HEK293 (cell line): ENCODE measurements at regions not wholly inside any gene's neighbourhood (a gene's known extent, or its start where the extent isn't known, plus 50 kb on each side); places are given as distances from the start of the nearest gene placed in this dataset.

ENCODE experiments used
- CTCF ChIA-PET: fragments of 350-600 bp; formaldehyde crosslinking; extraction: SDS; loops from one replicate; lab custom pipeline; 2021; ENCODE audit warnings: antibody characterized with exemption; lab: Yijun Ruan, JAX
- POLR2A ChIA-PET: fragments of 300-600 bp; formaldehyde crosslinking; extraction: SDS; loops from one replicate; lab custom pipeline; 2020; ENCODE audit warnings: antibody characterized with exemption, inconsistent platforms; lab: Yijun Ruan, JAX
- H3K27ac ChIP-seq: fragments of 200-500 bp; sonication (Bioruptor generic); 2 replicates; pipeline ENCODE4 v1.5.1; 2014; ENCODE audit warnings: low read depth, low read length, control low read depth, inconsistent platforms; ENCODE audit errors: extremely low read depth
- H3K36me3 ChIP-seq, 2 experiments: fragments of 200-500 bp in 1 of 2; sonication (Bioruptor generic) in 1 of 2; 1 replicate in 1 of 2; 2 replicates in 1 of 2; pipeline ENCODE4 v1.5.1; 2014 to 2017; ENCODE audit warnings: inconsistent platforms in 2 of 2, low read length in 2 of 2; ENCODE audit not compliant: control insufficient read depth in 2 of 2, insufficient read depth in 1 of 2
- H3K4me1 ChIP-seq: fragments of 200-500 bp; sonication (Bioruptor generic); 2 replicates; pipeline ENCODE4 v1.5.1; 2014; ENCODE audit warnings: mild to moderate bottlenecking, low read length, inconsistent platforms; ENCODE audit not compliant: control insufficient read depth, insufficient read depth
- H3K4me3 ChIP-seq: 2 replicates; pipeline ENCODE4 v1.5.1; 2011; ENCODE audit warnings: low read depth, mild to moderate bottlenecking, control low read depth, low read length, moderate library complexity
- H3K9me3 ChIP-seq: fragments of 200-500 bp; sonication (Bioruptor generic); 2 replicates; pipeline ENCODE4 v1.5.1; 2014; ENCODE audit warnings: low read depth, low read length, inconsistent platforms; ENCODE audit not compliant: control insufficient read depth, insufficient read depth
- BCL11B ChIP-seq: fragments of 450-650 bp; formaldehyde crosslinking; IDR thresholded peaks from 2 replicates; pipeline ENCODE4 v1.5.1; 2016; ENCODE audit warnings: low read depth, missing biosample characterization, missing genetic modification characterization
- ELK4 ChIP-seq: IDR thresholded peaks from 2 replicates; pipeline ENCODE4 v1.6.1; 2011; ENCODE audit warnings: mild to moderate bottlenecking, low read depth, low read length, borderline replicate concordance
- FEZF1 ChIP-seq: fragments of 450-650 bp; formaldehyde crosslinking; IDR thresholded peaks from 2 replicates; pipeline ENCODE4 v1.5.1; 2016; ENCODE audit warnings: missing biosample characterization, missing genetic modification characterization
- PRDM6 ChIP-seq: fragments of 450-650 bp; formaldehyde crosslinking; IDR thresholded peaks from 2 replicates; pipeline ENCODE4 v1.5.1; 2017; ENCODE audit warnings: missing biosample characterization, missing genetic modification characterization
- TRIM28 ChIP-seq: IDR thresholded peaks from 2 replicates; pipeline ENCODE4 v1.6.1; 2011; ENCODE audit warnings: low read length, control low read depth, borderline replicate concordance
- YY1 ChIP-seq: fragments of 450-650 bp; formaldehyde crosslinking; IDR thresholded peaks from 2 replicates; pipeline ENCODE4 v1.5.1; 2018; ENCODE audit warnings: missing biosample characterization, missing genetic modification characterization
- ZBTB48 ChIP-seq: fragments of 450-650 bp; formaldehyde crosslinking; IDR thresholded peaks from 2 replicates; pipeline ENCODE4 v1.5.1; 2016; ENCODE audit warnings: missing biosample characterization, missing genetic modification characterization
- ZBTB8A ChIP-seq: fragments of 450-650 bp; formaldehyde crosslinking; IDR thresholded peaks from 2 replicates; pipeline ENCODE4 v1.5.1; 2016; ENCODE audit warnings: missing biosample characterization, missing genetic modification characterization
- ZFP37 ChIP-seq: fragments of 450-650 bp; formaldehyde crosslinking; IDR thresholded peaks from 2 replicates; pipeline ENCODE4 v1.5.1; 2016; ENCODE audit warnings: missing biosample characterization, missing genetic modification characterization
- ZNF132 ChIP-seq: fragments of 450-650 bp; formaldehyde crosslinking; IDR thresholded peaks from 2 replicates; pipeline ENCODE4 v1.5.1; 2017; ENCODE audit warnings: missing biosample characterization, missing genetic modification characterization, borderline replicate concordance
- ZNF138 ChIP-seq: fragments of 450-650 bp; formaldehyde crosslinking; IDR thresholded peaks from 2 replicates; pipeline ENCODE4 v1.5.1; 2016; ENCODE audit warnings: missing biosample characterization, missing genetic modification characterization, borderline replicate concordance
- ZNF155 ChIP-seq: fragments of 450-650 bp; formaldehyde crosslinking; IDR thresholded peaks from 2 replicates; pipeline ENCODE4 v1.5.1; 2016; ENCODE audit warnings: missing biosample characterization, missing genetic modification characterization
- ZNF23 ChIP-seq: fragments of 450-650 bp; formaldehyde crosslinking; IDR thresholded peaks from 2 replicates; pipeline ENCODE4 v1.5.1; 2016; ENCODE audit warnings: missing biosample characterization, missing genetic modification characterization, borderline replicate concordance
- ZNF239 ChIP-seq: fragments of 450-650 bp; formaldehyde crosslinking; IDR thresholded peaks from 2 replicates; pipeline ENCODE4 v1.5.1; 2016; ENCODE audit warnings: missing biosample characterization, missing genetic modification characterization
- ZNF280C ChIP-seq: fragments of 450-650 bp; formaldehyde crosslinking; IDR thresholded peaks from 2 replicates; pipeline ENCODE4 v1.5.1; 2016; ENCODE audit warnings: missing biosample characterization, missing genetic modification characterization
- ZNF324 ChIP-seq: fragments of 450-650 bp; formaldehyde crosslinking; IDR thresholded peaks from 2 replicates; pipeline ENCODE4 v1.5.1; 2016; ENCODE audit warnings: missing biosample characterization, missing genetic modification characterization
- ZNF354C ChIP-seq: fragments of 450-650 bp; formaldehyde crosslinking; IDR thresholded peaks from 2 replicates; pipeline ENCODE4 v1.5.1; 2016; ENCODE audit warnings: missing biosample characterization, missing genetic modification characterization, low read depth, borderline replicate concordance
- ZNF37A ChIP-seq: fragments of 450-650 bp; IDR thresholded peaks from 2 replicates; pipeline ENCODE4 v1.5.1; 2018; ENCODE audit warnings: missing biosample characterization, missing genetic modification characterization
- ZNF449 ChIP-seq: fragments of 450-650 bp; formaldehyde crosslinking; IDR thresholded peaks from 2 replicates; pipeline ENCODE4 v1.5.1; 2017; ENCODE audit warnings: missing biosample characterization, mild to moderate bottlenecking, missing genetic modification characterization, moderate library complexity
- ZNF488 ChIP-seq: fragments of 450-650 bp; formaldehyde crosslinking; IDR thresholded peaks from 2 replicates; pipeline ENCODE4 v1.5.1; 2016; ENCODE audit warnings: missing biosample characterization, missing genetic modification characterization
- ZNF623 ChIP-seq: fragments of 450-650 bp; formaldehyde crosslinking; IDR thresholded peaks from 2 replicates; pipeline ENCODE4 v1.5.1; 2016; ENCODE audit warnings: missing biosample characterization, missing genetic modification characterization
- ZNF704 ChIP-seq: fragments of 450-650 bp; formaldehyde crosslinking; IDR thresholded peaks from 2 replicates; pipeline ENCODE4 v1.5.1; 2016; ENCODE audit warnings: missing biosample characterization, missing genetic modification characterization
- ZNF768 ChIP-seq: fragments of 450-650 bp; formaldehyde crosslinking; IDR thresholded peaks from 2 replicates; pipeline ENCODE4 v1.5.1; 2018; ENCODE audit warnings: missing biosample characterization, mild to moderate bottlenecking, missing genetic modification characterization
- ZNF791 ChIP-seq: fragments of 450-650 bp; formaldehyde crosslinking; IDR thresholded peaks from 2 replicates; pipeline ENCODE4 v1.5.1; 2016; ENCODE audit warnings: missing biosample characterization, missing genetic modification characterization
- ZNF792 ChIP-seq: fragments of 450-650 bp; formaldehyde crosslinking; IDR thresholded peaks from 2 replicates; pipeline ENCODE4 v1.5.1; 2016; ENCODE audit warnings: missing biosample characterization, missing genetic modification characterization
- ZNF843 ChIP-seq: fragments of 450-650 bp; formaldehyde crosslinking; IDR thresholded peaks from 2 replicates; pipeline ENCODE4 v1.5.1; 2016; ENCODE audit warnings: missing biosample characterization, missing genetic modification characterization

GRCh38 chr13:60755380-60756163, 358.6 kb downstream of the TDRD3 start (continued):
- no peak for TF ChIP-seq ZNF704 (tag by site-specific recombination)
- no peak for TF ChIP-seq ZNF23
- TF ChIP-seq ZNF623 (tag by site-specific recombination): no peak
- no peak for TF ChIP-seq ZBTB8A (tag by site-specific recombination)
- no peak for TF ChIP-seq ZBTB48 (tag by site-specific recombination)
- no peak for TF ChIP-seq ZNF488 (tag by site-specific recombination)
- TF ChIP-seq YY1: no peak
- TF ChIP-seq ZNF37A (tag by site-specific recombination): no peak
- no peak for TF ChIP-seq ELK4

GRCh38 chr13:60754211-60755090, 357.4 kb downstream of the TDRD3 start:
- Histone ChIP-seq H3K9me3 (no peaks in the 10 kb centered on the region), H3K36me3 (no peaks in the 10 kb centered on the region), H3K4me3 (no peak overlapping the region), H3K4me1 (no peaks in the 10 kb centered on the region), H3K27ac (no peak overlapping the region)
- TF ChIP-seq ZNF354C (tag by site-specific recombination) (no peak), ZNF791 (tag by site-specific recombination) (no peak), ZNF280C (tag by site-specific recombination) (no peak), ZNF132 (tag by site-specific recombination) (no peak), ZNF155 (no peak), ZNF324 (no peak), FEZF1 (tag by site-specific recombination) (no peak), ZNF449 (tag by site-specific recombination) (no peak), ZNF138 (tag by site-specific recombination) (no peak), PRDM6 (no peak), ZNF843 (tag by site-specific recombination) (no peak), ZNF768 (no peak), TRIM28 (no peak), ZNF792 (no peak), ZNF239 (tag by site-specific recombination) (no peak), ZFP37 (tag by site-specific recombination) (no peak), BCL11B (no peak)
- ChIA-PET CTCF (interaction anchor here (0.7 kb wide), 1 partner anchor 8 kb away, joined by 5 read pairs; no protein-coding TSS in a partner anchor), POLR2A (no interaction called here)
